Adrenal gland (tissue), 5 donors: ENCODE measurements at regions not wholly inside any gene's neighbourhood (a gene's known extent, or its start where the extent isn't known, plus 50 kb on each side); places are given as distances from the start of the nearest gene placed in this dataset.

Experiments
- CTCF ChIP-seq, 6 experiments: fragments of 450-650 bp in 4 of 6; fragments of 200-600 bp in 2 of 6; sonication (generic) in 1 of 6; IDR thresholded peaks; 1 replicate in 5 of 6; 2 replicates in 1 of 6; pipeline versions ENCODE4 v1.5.1 to v1.8.0; 2016 to 2021; ENCODE audit warnings: antibody characterized with exemption in 6 of 6, mild to moderate bottlenecking in 2 of 6, moderate library complexity in 1 of 6
- POLR2A ChIP-seq, 2 donors: fragments of 450-650 bp; IDR thresholded peaks; one replicate each; pipeline ENCODE4 v1.6.1; 2017; ENCODE audit warnings: antibody characterized with exemption in 2 of 2, mild to moderate bottlenecking in 2 of 2, moderate library complexity in 1 of 2
- donor health status: DM: no; HTN: no; CAD: no.

- TF ChIP-seq CTCF (IDR thresholded peaks at IDR 0.05) (no peak), POLR2A (IDR thresholded peaks at IDR 0.05) (no peak)
Measured at GRCh38 chr2:39492095-39492590, 55.1 kb upstream of the MAP4K3 start.
